ENCODE measurements at regions not wholly inside any gene's neighbourhood (a gene's known extent, or its start where the extent isn't known, plus 50 kb on each side); places are given as distances from the start of the nearest gene placed in this dataset.

- no peak overlapping the region for H3K27ac ChIP-seq
- H3K36me3 ChIP-seq: no peaks in the 10 kb centered on the region
- no peak overlapping the region for H3K4me3 ChIP-seq
- no peaks in the 10 kb centered on the region for H3K4me1 ChIP-seq (ENCODE audit: low read depth)
- no peaks in the 10 kb centered on the region for H3K9me3 ChIP-seq (ENCODE audit: low read depth)
- no peak for DNase-seq (ENCODE audit: low read depth in 1 of 2, low spot score in 1 of 2)
- TF ChIP-seq CTCF (IDR thresholded peaks at IDR 0.05; ENCODE audit: low read depth, low read length): no peak
- no peaks in the 10 kb centered on the region for H3K27me3 ChIP-seq
These were observed 363.8 kb downstream of the PMP22 start for GRCh38 chr17:14901376-14901775.

GRCh38 chr17:14886200-14886739 lies 378.9 kb downstream of the PMP22 start:
- Histone ChIP-seq H3K36me3 (no peaks in the 10 kb centered on the region), H3K4me3 (no peak overlapping the region), H3K4me1 (ENCODE audit: low read depth) (no peaks in the 10 kb centered on the region), H3K27me3 (no peaks in the 10 kb centered on the region), H3K27ac (no peak overlapping the region), H3K9me3 (ENCODE audit: low read depth) (no peaks in the 10 kb centered on the region)
- DNase-seq (ENCODE audit: low read depth in 1 of 2, low spot score in 1 of 2): peak in 1 of 2 donors; percentile 1
- peak; percentile 18 for TF ChIP-seq CTCF (IDR thresholded peaks at IDR 0.05; ENCODE audit: low read depth, low read length)

GRCh38 chr17:14882131-14882530 lies 383.0 kb downstream of the PMP22 start:
- Histone ChIP-seq H3K36me3 (no peaks in the 10 kb centered on the region), H3K4me3 (no peak overlapping the region), H3K4me1 (ENCODE audit: low read depth) (no peaks in the 10 kb centered on the region), H3K27ac (no peak overlapping the region), H3K9me3 (ENCODE audit: low read depth) (no peaks in the 10 kb centered on the region), H3K27me3 (no peaks in the 10 kb centered on the region)
- no peak for DNase-seq (ENCODE audit: low read depth in 1 of 2, low spot score in 1 of 2)
- no peak for TF ChIP-seq CTCF (IDR thresholded peaks at IDR 0.05; ENCODE audit: low read depth, low read length)

- Histone ChIP-seq H3K36me3 (no peaks in the 10 kb centered on the region), H3K9me3 (ENCODE audit: low read depth) (no peaks in the 10 kb centered on the region), H3K4me1 (ENCODE audit: low read depth) (no peaks in the 10 kb centered on the region), H3K27ac (no peak overlapping the region), H3K27me3 (no peaks in the 10 kb centered on the region), H3K4me3 (no peak overlapping the region)
- no peak for TF ChIP-seq CTCF (IDR thresholded peaks at IDR 0.05; ENCODE audit: low read depth, low read length)
- DNase-seq (ENCODE audit: low read depth in 1 of 2, low spot score in 1 of 2): no peak
These were observed 389.3 kb downstream of the PMP22 start for GRCh38 chr17:14875557-14876412.

- Histone ChIP-seq H3K36me3 (no peaks in the 10 kb centered on the region), H3K4me3 (no peak overlapping the region), H3K27me3 (no peaks in the 10 kb centered on the region), H3K27ac (no peak overlapping the region), H3K4me1 (ENCODE audit: low read depth) (no peaks in the 10 kb centered on the region), H3K9me3 (ENCODE audit: low read depth) (no peaks in the 10 kb centered on the region)
- DNase-seq (ENCODE audit: low read depth in 1 of 2, low spot score in 1 of 2): no peak
- no peak for TF ChIP-seq CTCF (IDR thresholded peaks at IDR 0.05; ENCODE audit: low read depth, low read length)
These were observed 391.1 kb downstream of the PMP22 start for GRCh38 chr17:14873996-14874395.

Measured in cardiac muscle cell (in vitro differentiated cells and primary cell).